GM12878 (cell line): ENCODE measurements at regions not wholly inside any gene's neighbourhood (a gene's known extent, or its start where the extent isn't known, plus 50 kb on each side); places are given as distances from the start of the nearest gene placed in this dataset.

Experiments used
- ATAC-seq: fragments of 200-7000 bp; cut with Tn5 transposase; 3 replicates; pipeline ENCODE4 v1.9.1; 2020; ENCODE audit warnings: mild to moderate bottlenecking, moderate library complexity
- BruUV-seq: library from RNA; stranded (reverse); fragments of 400-500 nt; replicated peaks from 2 replicates; lab custom pipeline; 2021; lab: Mats Ljungman, UMichigan
- CTCF ChIA-PET: fragments of 300-600 bp; sonication (Branson Sonifier 250); formaldehyde crosslinking; extraction: SDS; loops from one replicate; lab custom pipeline; 2021; ENCODE audit warnings: inconsistent platforms; lab: Yijun Ruan, JAX
- POLR2A ChIA-PET: fragments of 350-600 bp; formaldehyde crosslinking; extraction: SDS; loops from one replicate; lab custom pipeline; 2021; ENCODE audit warnings: inconsistent platforms; lab: Charles Lee
- RAD21 ChIA-PET: fragments of 300-600 bp; sonication (Branson Sonifier 250); formaldehyde crosslinking; loops from one replicate; lab custom pipeline; 2023; ENCODE audit warnings: antibody characterized with exemption; ENCODE audit not compliant: unreplicated experiment; lab: Charles Lee
- SMC1A ChIA-PET: fragments of 300-600 bp; sonication (Branson Sonifier 250); formaldehyde crosslinking; loops from one replicate; lab custom pipeline; 2023; ENCODE audit not compliant: unreplicated experiment, uncharacterized antibody; lab: Charles Lee
- DNase-seq: peaks from one replicate; pipeline ENCODE4 v3.0.0-alpha.2; 2011; ENCODE audit warnings: low read depth, low spot score
- FAIRE-seq: peaks from 3 replicates; lab custom pipeline; 2011; peaks lifted over from hg19 to GRCh38; lab: Jason Lieb, UNC
- H2AFZ ChIP-seq: 2 replicates; pipeline ENCODE4 v1.6.0; 2011; ENCODE audit warnings: low read depth, low read length, control low read depth; ENCODE audit not compliant: control insufficient read depth
- H3K27ac ChIP-seq: 2 replicates; pipeline ENCODE4 v1.5.1; 2011; ENCODE audit warnings: control low read depth; ENCODE audit not compliant: control insufficient read depth, insufficient read depth
- H3K27me3 ChIP-seq, 2 experiments: replicated peaks in 1 of 2; 2 replicates each; pipeline versions ENCODE4 v1.6.0 to v1.6.1; 2011; ENCODE audit warnings: low read length in 1 of 2; ENCODE audit not compliant: control insufficient read depth in 2 of 2, insufficient read depth in 2 of 2
- H3K36me3 ChIP-seq, 2 experiments: 2 replicates each; pipeline ENCODE4 v1.5.1; 2011; ENCODE audit warnings: low read length in 1 of 2; ENCODE audit not compliant: control insufficient read depth in 2 of 2, insufficient read depth in 2 of 2
- H3K4me1 ChIP-seq: 2 replicates; pipeline ENCODE4 v1.6.1; 2011; ENCODE audit warnings: mild to moderate bottlenecking, low read length, moderate library complexity, mixed read lengths; ENCODE audit not compliant: control insufficient read depth, insufficient read depth
- H3K4me2 ChIP-seq: 2 replicates; pipeline ENCODE4 v1.6.0; 2011; ENCODE audit warnings: control low read depth; ENCODE audit not compliant: control insufficient read depth, insufficient read depth
- H3K4me3 ChIP-seq: fragments of 200-600 bp; sonication (generic); 2 replicates; pipeline ENCODE4 v1.5.1; 2016
- H3K79me2 ChIP-seq: 2 replicates; pipeline ENCODE4 v1.6.0; 2011; ENCODE audit warnings: low read length; ENCODE audit not compliant: control insufficient read depth, insufficient read depth
- H3K9ac ChIP-seq: 2 replicates; pipeline ENCODE4 v1.8.0; 2011; ENCODE audit warnings: low read length, control low read depth, mixed read lengths; ENCODE audit not compliant: control insufficient read depth, insufficient read depth
- H3K9me3 ChIP-seq: replicated peaks from 3 replicates; pipeline ENCODE4 v1.5.1; 2011; ENCODE audit warnings: mild to moderate bottlenecking, low read length; ENCODE audit not compliant: control insufficient read depth, insufficient read depth
- H4K20me1 ChIP-seq: 2 replicates; pipeline ENCODE4 v1.6.0; 2011; ENCODE audit not compliant: control insufficient read depth, insufficient read depth
- CBX3 ChIP-seq: fragments of 200-600 bp; sonication (generic); IDR thresholded peaks from 2 replicates; pipeline ENCODE4 v1.6.1; 2016; ENCODE audit warnings: low read depth, borderline replicate concordance
- CBX5 ChIP-seq: sonication (generic); IDR thresholded peaks from 2 replicates; pipeline ENCODE4 v1.6.1; 2016; ENCODE audit warnings: low read depth, moderate library complexity, mild to moderate bottlenecking, inconsistent platforms
- CHD1 ChIP-seq: IDR thresholded peaks from 2 replicates; pipeline ENCODE4 v1.6.1; 2012; ENCODE audit warnings: low read depth, low read length, improper control_type of control experiment
- CREB1 ChIP-seq: IDR thresholded peaks from 2 replicates; pipeline ENCODE4 v1.6.1; 2012; ENCODE audit warnings: low read depth, mild to moderate bottlenecking, inconsistent platforms
- EP300 ChIP-seq, 2 experiments: fragments of 150-350 bp in 1 of 2; IDR thresholded peaks; 2 replicates each; pipeline ENCODE4 v1.6.1; 2011 to 2012; ENCODE audit warnings: low read depth in 2 of 2, low read length in 2 of 2, borderline replicate concordance in 1 of 2, improper control_type of control experiment in 1 of 2, inconsistent platforms in 1 of 2; ENCODE audit not compliant: control insufficient read depth in 1 of 2
- HCFC1 ChIP-seq: fragments of 150-350 bp; IDR thresholded peaks from 2 replicates; pipeline ENCODE4 v1.6.1; 2014; ENCODE audit warnings: low read length
- HDAC6 ChIP-seq: fragments of 200-600 bp; sonication (generic); IDR thresholded peaks from one replicate; pipeline ENCODE4 v1.8.0; 2017; ENCODE audit warnings: antibody characterized with exemption; ENCODE audit not compliant: unreplicated experiment
- KLF5 ChIP-seq: fragments of 450-650 bp; IDR thresholded peaks from 2 replicates; pipeline ENCODE4 v1.6.1; 2014; ENCODE audit warnings: mild to moderate bottlenecking; ENCODE audit not compliant: partially characterized antibody
- NFYB ChIP-seq: IDR thresholded peaks from 2 replicates; pipeline ENCODE4 v1.6.1; 2011; ENCODE audit warnings: low read depth, mild to moderate bottlenecking, low read length, improper control_type of control experiment, moderate library complexity; ENCODE audit not compliant: insufficient read depth
- NR2F1 ChIP-seq: fragments of 450-650 bp; conservative IDR thresholded peaks from 2 replicates; pipeline ENCODE4 v1.6.1; 2017; ENCODE audit warnings: mild to moderate bottlenecking
- POLR2AphosphoS5 ChIP-seq: IDR thresholded peaks from 2 replicates; pipeline ENCODE4 v1.6.1; 2011; ENCODE audit warnings: mild to moderate bottlenecking, low read length, inconsistent platforms
- POU2F2 ChIP-seq: IDR thresholded peaks from 3 replicates; pipeline ENCODE4 v1.6.1; 2011; ENCODE audit warnings: low read depth, mild to moderate bottlenecking, low read length, borderline replicate concordance
- RCOR1 ChIP-seq: conservative IDR thresholded peaks from 2 replicates; pipeline ENCODE4 v1.6.1; 2012; ENCODE audit warnings: low read depth, low read length, improper control_type of control experiment
- SMARCA5 ChIP-seq: fragments of 450-650 bp; IDR thresholded peaks from 2 replicates; pipeline ENCODE4 v1.6.1; 2017; ENCODE audit warnings: mild to moderate bottlenecking
- SREBF2 ChIP-seq: IDR thresholded peaks from 2 replicates; pipeline ENCODE4 v1.6.1; 2012; ENCODE audit warnings: mild to moderate bottlenecking, low read length
- STAT3 ChIP-seq: IDR thresholded peaks from 2 replicates; pipeline ENCODE4 v1.6.1; 2011; ENCODE audit warnings: low read depth, low read length, improper control_type of control experiment
- TAF1 ChIP-seq: IDR thresholded peaks from 2 replicates; pipeline ENCODE4 v1.6.1; 2011; ENCODE audit warnings: mild to moderate bottlenecking, low read depth, low read length, borderline replicate concordance
- ZNF217 ChIP-seq: fragments of 450-650 bp; IDR thresholded peaks from 2 replicates; pipeline ENCODE4 v1.6.1; 2017; ENCODE audit warnings: antibody characterized with exemption, mild to moderate bottlenecking
- WGBS: methylation state at CpG from one replicate; pipeline ENCODE4 v1.1.6; 2016; ENCODE audit warnings: low lambda C conversion rate; ENCODE audit not compliant: insufficient replicate concordance, insufficient coverage; ENCODE audit errors: missing lambda C conversion rate; 5-methylcytosine and 5-hydroxymethylcytosine counted together
- in situ Hi-C: fragments of 300-500 bp; cut with MboI; formaldehyde crosslinking; loops from 9 replicates; pipeline ENCODE4 v1.14.3; 2018; ENCODE audit warnings: mixed read lengths
- intact Hi-C: fragments of 100-400 bp; cut with micrococcal nuclease; formaldehyde crosslinking; loops from one replicate; pipeline ENCODE4 v1.14.2; 2022; ENCODE audit not compliant: unreplicated experiment

DNA sequence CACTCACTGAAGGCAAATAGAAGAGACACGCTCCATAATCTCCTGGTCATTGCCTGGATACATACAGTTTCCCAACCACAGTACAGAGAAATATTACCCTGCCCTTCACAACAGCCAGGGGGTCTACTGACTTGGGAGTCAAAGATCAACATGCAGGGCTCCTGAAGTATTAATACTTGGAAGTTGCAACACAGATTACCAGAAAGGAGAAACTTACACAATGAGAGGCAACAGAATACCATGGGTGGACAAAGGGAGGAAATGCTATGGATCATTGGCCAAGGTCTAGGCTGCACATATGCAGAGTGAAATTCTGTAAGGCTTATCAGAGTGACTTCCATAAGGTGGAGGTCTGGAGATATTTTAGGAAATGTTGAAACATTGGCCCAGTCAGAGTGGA is 267.9 kb upstream of the FAT3 start (continued):
- TF ChIP-seq KLF5: no peak

DNA sequence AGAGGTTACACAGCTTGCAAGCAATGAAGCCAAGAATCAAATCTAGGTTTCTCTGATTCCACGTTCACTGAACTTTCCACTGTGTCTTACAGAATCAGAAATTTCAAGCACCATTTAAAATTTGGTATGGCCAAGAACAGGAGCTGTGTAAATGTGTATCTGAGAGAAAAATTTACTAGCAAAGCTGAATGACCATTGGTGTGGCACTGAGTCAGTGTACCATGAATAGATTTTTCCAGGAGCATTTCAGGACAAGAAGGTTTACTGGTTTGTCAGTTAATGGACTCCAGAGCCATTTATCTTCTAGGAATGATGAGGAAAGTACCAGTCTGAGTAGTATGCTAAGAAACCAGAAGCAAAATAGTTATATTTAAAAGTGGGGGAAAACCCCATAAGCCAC is 269.4 kb upstream of the FAT3 start:
- ATAC-seq: no peak
- H3K27ac ChIP-seq: no peak overlapping the region
- 0% methylated on average over 1 of the region's 1 CpG for WGBS
- H3K4me2 ChIP-seq: no peak overlapping the region
- H3K4me1 ChIP-seq: no peaks in the 10 kb centered on the region
- SMC1A ChIA-PET: interaction anchor here (1.6 kb wide), 1 partner anchor 17 kb away, joined by 5 read pairs; no protein-coding TSS in a partner anchor
- RAD21 ChIA-PET: no interaction called here
- CTCF ChIA-PET: interaction anchor here (1.1 kb wide), 1 partner anchor 13 kb away, joined by 3 read pairs; no protein-coding TSS in a partner anchor
- no peaks in the 10 kb centered on the region for H3K27me3 ChIP-seq
- FAIRE-seq: no peak
- TF ChIP-seq SREBF2 (no peak), CBX3 (no peak), NR2F1 (no peak), EP300 (IDR thresholded peaks at IDR 0.05; ENCODE audit: borderline replicate concordance in 1 of 2, control insufficient read depth in 1 of 2, low read depth in 2 of 2, low read length in 2 of 2) (no peak), CHD1 (no peak), ZNF217 (no peak), POU2F2 (no peak), NFYB (no peak), HCFC1 (no peak), CBX5 (no peak), RCOR1 (no peak), POLR2AphosphoS5 (no peak), TAF1 (no peak), SMARCA5 (no peak), HDAC6 (no peak), STAT3 (no peak), CREB1 (no peak)
- TF ChIP-seq, all 136 proteins: peak for 0
- H3K9me3 ChIP-seq: no peaks in the 10 kb centered on the region
- no peak overlapping the region for H2AFZ ChIP-seq
- H3K9ac ChIP-seq: no peak overlapping the region
- no peaks in the 10 kb centered on the region for H3K36me3 ChIP-seq
- intact Hi-C loops: no loop called here
- POLR2A ChIA-PET: no interaction called here
- H3K4me3 ChIP-seq: no peak overlapping the region
- BruUV-seq: no TSS peak
- no peaks in the 10 kb centered on the region for H4K20me1 ChIP-seq
- no peaks in the 10 kb centered on the region for H3K79me2 ChIP-seq
- no peak for DNase-seq
- in situ Hi-C loops: no loop called here
